ENCODE measurements at regions not wholly inside any gene's neighbourhood (a gene's known extent, or its start where the extent isn't known, plus 50 kb on each side); places are given as distances from the start of the nearest gene placed in this dataset.

DNA sequence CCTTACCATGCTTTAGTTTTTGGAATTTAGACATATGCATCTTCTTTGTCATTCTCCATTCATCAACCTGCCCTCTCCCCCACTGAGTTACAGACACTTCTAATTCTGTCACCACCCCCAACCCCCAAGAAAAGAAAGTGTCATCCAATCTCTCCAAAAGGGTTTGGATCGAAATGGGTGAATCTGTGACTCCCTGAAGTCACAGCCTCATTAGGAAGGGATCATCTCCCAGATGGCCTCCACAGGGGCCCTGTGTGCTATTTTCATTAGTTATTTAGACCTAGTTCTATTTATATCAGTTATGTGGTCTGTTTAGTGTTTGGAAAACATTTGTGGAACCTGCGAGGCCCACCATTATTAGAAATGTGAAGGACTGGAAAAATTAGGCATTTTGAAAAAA lies 191.0 kb upstream of the ATP2B1 start:
- TF ChIP-seq, protein P1, sequence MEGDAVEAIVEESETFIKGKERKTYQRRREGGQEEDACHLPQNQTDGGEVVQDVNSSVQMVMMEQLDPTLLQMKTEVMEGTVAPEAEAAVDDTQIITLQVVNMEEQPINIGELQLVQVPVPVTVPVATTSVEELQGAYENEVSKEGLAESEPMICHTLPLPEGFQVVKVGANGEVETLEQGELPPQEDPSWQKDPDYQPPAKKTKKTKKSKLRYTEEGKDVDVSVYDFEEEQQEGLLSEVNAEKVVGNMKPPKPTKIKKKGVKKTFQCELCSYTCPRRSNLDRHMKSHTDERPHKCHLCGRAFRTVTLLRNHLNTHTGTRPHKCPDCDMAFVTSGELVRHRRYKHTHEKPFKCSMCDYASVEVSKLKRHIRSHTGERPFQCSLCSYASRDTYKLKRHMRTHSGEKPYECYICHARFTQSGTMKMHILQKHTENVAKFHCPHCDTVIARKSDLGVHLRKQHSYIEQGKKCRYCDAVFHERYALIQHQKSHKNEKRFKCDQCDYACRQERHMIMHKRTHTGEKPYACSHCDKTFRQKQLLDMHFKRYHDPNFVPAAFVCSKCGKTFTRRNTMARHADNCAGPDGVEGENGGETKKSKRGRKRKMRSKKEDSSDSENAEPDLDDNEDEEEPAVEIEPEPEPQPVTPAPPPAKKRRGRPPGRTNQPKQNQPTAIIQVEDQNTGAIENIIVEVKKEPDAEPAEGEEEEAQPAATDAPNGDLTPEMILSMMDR (IDR thresholded peaks at IDR 0.05) = no peak

DNA sequence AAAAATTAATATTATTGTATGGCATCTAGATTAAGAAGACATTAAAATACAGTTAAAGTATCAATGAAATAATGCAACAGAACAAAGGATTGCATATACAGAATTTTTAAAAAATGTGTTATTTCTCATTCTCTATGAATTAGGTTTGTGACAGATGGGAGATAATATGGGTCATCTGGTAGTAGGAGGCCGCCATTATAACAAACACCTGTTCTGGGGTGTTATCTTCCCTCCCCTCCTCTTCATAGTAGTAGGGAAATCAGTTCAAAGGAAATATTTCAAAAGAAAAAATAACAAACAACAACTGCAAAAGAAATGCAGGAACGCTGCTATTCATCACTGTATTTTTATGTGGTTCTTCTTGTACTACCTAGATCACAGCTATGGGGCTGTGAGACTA lies 187.0 kb upstream of the ATP2B1 start:
- TF ChIP-seq, protein P1 (IDR thresholded peaks at IDR 0.05) = no peak

DNA sequence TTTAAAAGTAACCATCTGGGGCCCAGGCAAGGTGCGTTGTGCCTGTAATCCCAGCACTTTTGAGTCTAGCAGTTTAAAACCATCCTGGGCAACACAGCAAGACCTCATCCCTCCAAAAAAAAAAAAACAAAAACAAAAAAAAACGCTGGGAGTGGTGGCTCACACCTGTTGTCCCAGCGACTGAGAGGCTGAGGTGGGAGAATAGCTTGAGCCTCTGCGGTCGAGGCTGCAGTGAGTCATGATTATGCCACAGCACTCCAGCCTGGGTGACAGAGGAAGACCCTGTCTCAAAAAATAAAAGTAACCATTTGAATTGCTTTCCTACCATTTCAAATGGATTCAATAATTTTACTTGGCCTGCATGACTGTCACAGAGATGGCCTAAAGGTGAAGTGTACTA lies 186.5 kb upstream of the ATP2B1 start:
- TF ChIP-seq, protein P1 (IDR thresholded peaks at IDR 0.05) = no peak

DNA sequence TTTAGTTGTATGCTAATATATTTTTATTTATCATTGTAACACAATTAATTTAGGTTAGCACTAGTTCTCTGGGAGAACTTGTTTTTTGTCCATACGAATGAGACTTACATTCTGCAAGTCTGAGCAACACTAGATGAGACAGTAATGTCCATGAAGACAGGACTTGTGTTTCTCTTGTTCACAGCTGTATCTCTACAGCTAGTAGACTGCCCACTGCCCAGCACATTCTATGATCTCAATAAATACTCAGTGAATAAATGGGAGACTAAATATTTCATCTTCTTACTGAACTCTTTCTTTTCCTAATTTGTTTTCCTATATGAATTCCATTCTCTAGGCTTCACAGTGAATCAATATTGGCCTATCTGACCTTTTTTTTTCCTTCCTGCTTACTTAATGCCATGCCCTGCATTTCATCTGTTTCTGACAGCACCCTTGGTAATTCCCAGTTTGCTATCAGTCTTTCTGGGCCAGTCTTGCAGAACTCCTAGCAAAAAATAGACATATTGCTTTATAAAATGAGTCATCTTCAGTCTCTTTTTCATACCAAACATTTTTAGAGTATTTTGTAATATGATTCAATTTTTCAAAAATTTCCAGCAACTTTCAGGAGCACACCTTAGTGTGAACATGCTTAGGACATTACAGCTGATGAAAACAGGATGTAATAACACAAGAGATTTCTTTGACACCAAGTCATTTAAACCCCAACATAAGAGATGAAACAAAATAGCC lies 185.5 kb upstream of the ATP2B1 start:
- TF ChIP-seq, protein P1 (IDR thresholded peaks at IDR 0.05) = no peak

DNA sequence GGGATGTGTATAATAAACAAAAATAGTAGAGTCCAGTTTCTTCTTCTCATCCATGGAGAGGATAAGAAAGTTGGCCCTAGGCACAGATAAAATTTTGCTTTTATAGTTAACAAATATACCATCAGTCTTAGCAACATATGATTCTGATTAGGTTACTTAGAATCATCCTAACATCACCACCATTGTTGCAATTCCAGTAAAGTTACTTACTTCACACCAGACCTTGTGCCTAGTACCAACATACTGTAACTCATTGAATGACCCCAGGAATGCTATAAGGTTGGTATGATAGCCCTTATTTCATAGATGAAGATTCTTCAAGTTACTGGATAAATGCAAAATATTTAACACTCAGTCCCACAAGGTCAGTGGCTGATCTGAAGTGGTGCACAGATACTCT lies 183.8 kb upstream of the ATP2B1 start:
- TF ChIP-seq, protein P1 (IDR thresholded peaks at IDR 0.05) = no peak

DNA sequence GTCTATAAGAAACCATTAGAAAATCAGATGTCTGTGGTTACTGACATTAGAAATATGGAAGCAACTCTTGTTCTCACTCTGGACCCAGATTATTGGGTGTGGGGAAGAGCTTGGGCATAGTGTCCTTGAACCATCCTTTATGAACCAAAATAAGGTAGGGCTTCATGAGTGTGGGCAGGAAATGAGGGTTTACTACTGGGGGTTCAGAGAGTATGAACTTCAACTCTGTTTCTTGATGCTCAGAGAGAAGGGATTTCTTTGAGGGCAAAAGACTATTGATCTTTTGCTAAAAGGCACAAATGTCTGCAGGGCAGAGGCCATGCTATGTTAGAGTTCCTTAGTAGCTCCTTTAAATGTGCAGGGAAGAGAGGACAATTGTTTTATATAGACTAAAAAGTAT lies 183.3 kb upstream of the ATP2B1 start:
- TF ChIP-seq, protein P1 (IDR thresholded peaks at IDR 0.05) = no peak

DNA sequence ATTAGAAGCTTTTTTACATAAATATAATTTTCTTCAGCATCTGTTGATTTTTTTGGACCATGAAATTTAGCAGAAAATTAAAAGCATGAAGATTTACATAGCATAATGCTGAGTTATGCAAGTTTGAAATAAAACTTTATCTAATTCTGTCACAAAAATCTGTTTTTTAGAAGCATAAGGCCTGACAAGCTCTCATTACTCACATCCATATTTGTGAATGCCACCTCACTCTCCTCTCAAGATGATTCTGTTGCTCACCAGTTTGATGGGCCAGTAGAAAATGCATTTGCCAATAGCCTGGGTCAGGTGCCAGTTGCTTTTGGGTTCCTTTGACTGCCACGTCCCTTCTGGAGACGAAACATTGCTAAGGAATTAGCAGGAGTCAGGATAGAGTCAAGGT lies 181.5 kb upstream of the ATP2B1 start:
- TF ChIP-seq, protein P1 (IDR thresholded peaks at IDR 0.05) = no peak

DNA sequence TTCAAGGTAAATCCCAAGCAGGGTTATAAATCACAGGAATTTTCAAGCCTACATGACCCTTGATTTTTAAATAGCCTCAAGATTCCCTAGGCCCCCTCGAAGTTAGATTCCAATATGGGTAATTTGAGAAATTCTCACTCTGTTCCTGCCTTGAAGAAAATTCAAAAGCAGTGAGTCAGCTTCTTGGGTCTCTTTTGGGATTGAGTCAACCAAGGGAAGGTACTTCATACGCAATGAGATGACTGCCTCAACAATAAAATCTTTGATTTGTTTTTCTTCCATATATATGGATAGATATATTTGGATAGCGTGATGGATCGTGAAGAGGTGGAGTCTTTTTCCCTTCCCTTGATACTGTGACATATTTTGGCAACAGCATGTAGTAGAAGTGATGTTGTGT lies 180.4 kb upstream of the ATP2B1 start:
- TF ChIP-seq, protein P1 (IDR thresholded peaks at IDR 0.05) = no peak

Data from LNCAP (cell line).